Activated gamma-delta T cell treated with anti-CD3 and anti-CD28 coated beads, Interleukin-2, amount 50 U/mL, for 16 hours (primary cell): ENCODE measurements at regions not wholly inside any gene's neighbourhood (a gene's known extent, or its start where the extent isn't known, plus 50 kb on each side); places are given as distances from the start of the nearest gene placed in this dataset.

Experiments used
- DNase-seq: peaks from one replicate; pipeline ENCODE4 v3.0.0-alpha.2; 2020; ENCODE audit warnings: low read depth

DNA sequence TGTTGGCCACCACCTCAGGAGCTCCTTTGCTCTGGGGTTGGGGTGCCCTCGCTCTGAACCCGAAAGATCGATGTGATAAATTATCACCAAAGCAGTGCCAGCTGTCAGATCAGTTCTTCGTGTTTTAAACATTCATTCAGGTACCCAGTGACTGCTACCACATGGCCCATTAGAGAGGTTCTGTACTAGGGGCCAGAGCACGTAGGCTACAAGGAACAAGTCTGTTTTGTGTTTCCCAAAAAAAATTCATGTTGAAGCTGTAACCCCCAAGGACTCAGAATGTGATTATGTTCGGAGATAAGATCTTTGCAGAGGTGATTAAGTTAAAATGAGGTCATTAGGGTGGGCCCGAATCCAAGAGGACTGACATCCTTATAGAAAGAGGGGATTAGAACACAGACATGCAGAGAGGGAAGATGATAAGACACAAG lies 526.9 kb downstream of the NPHP4 start:
- DNase-seq = no peak

DNA sequence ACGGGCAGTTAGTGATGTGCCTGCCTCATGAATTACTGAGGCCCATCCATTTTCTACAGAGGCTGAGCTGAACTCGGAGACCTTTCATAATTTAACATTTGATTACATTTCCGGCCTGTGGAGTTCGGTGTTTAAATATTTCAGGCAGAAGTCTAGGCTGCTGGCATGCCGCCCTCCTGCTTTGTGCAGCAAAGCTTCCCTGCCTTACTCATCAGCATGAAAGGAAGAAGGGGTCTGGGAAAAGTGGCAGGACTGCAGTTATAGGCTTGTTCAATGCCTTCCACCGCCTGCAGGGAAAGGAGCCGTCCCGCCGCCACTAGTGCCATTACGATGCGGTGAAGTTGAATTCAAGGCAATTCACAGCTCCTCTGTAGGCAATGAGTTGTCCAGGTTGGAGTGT lies 527.9 kb downstream of the NPHP4 start:
- no peak for DNase-seq

DNA sequence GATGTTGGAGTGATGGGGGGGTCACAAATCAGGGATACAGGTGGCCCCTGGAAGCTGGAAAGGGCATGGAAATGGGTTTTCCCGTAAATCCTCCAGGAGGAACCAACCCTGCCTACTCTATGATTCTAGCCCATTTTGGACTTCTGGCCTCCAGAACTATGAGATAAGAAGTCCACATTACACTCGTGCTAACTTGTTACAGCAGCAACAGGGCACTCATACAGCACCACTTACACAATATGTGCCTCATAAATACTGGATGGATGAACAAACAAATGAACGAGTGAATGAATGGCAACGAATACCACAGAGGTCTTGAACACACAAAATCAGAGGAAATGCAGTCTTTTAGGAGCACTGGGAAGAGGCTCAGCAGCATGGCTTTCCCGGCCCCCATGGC lies 531.3 kb downstream of the NPHP4 start:
- no peak for DNase-seq

DNA sequence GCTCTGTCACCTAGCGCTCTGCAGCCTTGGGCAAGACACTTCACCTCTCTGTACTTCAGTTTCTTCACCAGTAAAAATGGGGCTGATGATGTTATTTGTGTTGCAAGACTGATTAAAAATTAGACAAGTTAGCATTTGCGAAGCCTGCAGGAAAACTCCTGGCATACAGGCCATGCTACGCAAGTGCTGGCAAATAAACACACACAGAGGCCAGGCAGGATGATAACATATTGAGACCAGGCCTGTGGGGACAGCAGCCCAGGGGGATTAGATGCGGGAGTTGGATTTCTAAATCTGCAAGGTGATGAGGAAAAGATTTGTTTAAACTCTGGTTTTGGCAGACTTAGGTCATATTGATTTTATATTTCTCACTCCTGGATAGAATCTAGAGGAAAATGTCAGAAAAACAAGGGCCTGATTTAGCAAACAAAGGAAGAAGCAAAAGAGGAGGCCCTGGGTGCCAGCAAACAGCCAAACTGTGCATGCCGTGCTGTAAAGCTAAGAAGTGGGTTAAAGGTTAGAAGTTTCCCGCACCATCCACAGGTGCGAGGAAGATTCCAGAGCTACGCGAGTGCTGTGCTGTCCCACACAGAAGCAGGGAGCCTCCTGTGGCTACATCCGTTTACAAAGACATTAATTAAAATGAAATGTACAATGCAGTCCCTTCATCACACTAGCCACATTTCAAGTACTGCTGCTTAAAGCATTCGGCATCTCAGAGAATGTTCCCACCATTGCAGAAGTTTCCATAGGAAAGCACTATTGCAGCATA lies 532.2 kb downstream of the NPHP4 start:
- no peak for DNase-seq

DNA sequence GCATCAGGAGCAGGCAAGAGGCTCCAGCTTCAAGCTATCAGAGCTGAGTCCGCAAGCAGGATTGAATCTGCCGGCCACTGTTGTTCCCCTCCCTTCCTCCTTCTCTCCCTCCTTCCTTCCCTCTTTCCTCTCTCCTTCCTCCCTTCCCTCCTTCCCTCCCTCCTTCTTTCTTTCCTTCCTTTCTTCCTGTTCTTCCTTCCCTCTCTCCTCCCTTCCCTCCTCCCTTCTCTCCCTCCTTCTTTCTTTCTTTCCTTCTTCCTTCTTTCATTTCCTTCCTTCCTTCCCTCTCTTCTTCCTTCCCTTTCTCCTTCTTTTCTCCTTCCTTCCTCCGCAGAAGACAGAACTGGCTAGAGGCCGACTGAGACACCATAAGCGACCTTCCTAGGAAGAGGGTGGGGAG lies 534.0 kb downstream of the NPHP4 start:
- no peak for DNase-seq

DNA sequence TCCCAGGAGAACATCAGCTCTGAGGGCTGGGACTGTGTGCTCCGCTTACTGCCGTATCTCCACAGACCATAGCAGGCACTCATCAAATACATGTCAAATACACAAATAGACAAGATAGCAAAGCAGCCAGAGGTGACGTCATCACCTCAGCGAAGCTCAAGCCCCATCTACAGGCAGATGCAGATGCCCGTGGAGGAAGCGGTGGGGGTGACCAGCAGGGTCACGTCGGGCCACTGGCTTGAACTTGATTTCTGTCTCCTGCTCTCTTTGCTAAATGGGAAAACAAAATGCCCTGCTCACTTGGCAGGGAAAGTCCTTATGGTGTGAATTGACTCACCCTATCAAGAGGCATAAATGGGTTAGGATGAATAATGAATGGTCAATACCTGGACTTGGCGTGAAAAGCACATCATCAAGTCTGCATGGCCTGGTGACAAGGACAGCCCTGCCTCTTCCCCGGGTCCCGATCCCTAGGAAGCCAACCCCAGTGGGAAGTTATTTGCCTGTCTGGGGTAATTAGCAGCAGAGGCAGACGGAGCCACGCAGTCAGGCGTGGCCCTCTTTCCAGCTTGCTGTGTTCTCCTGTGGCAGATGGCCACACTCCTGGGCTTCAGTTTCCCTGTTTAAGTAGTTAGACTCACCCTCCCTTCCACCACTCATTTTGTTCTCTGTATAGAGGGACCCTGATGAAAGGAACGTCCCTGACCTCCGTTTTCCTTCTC lies 536.0 kb downstream of the NPHP4 start:
- no peak for DNase-seq

DNA sequence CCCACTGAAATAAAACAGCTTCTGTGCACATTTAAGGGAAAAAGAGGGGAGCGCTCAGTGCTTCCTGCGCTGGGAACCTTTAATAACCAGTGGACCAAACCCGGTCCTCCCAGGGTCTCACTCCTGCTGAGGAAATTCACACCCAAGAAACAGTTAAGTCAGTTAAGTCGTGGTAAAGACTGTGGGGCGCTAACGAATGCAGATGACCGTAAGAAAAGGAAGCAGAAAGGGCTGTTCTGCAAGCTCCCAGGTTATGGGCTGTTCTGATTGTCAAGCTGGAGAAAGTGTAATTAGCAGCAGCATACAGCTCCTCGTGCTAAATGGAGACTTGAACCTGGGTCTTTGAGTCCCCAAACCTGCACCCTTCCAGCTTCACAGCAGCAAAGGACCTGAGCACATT lies 536.6 kb downstream of the NPHP4 start:
- no peak for DNase-seq

DNA sequence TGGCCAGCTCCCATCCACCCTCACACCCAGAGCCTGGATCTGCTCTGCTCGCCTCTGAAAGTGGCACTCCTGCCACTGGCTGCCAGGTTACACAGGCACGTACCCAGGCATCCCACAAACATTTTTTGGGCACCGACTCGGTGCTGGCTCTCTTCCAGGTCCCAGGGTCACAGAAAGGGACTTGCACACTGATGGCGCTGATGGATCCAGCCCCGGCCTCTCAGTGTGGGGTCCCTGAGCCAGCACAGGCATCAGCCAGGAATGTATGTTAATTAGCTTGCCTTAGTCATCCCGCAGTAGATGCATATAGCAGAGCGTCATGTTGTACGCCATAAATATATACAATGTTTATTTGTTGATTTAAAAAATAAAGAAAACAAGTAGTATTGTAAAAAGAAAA lies 537.2 kb downstream of the NPHP4 start:
- no peak for DNase-seq

DNA sequence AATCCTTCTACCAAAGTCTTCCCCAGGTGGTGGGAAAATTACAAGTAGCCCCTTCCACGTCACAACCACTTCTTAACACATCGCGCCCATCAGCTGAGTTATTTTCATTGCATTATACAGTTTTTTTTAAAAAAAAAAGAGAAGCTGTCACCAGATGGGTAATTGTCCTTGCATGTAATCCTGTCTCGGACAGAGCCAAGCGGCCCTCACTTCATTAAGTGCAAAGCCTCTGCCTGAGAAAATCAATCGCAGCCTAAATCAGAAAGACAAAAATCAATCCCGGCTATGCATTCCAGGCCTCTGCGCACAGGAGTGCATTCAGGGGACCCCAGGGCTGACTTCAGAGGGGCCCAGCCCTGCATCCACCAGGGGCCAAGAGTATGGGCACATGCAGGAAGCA lies 538.9 kb downstream of the NPHP4 start:
- DNase-seq = no peak

DNA sequence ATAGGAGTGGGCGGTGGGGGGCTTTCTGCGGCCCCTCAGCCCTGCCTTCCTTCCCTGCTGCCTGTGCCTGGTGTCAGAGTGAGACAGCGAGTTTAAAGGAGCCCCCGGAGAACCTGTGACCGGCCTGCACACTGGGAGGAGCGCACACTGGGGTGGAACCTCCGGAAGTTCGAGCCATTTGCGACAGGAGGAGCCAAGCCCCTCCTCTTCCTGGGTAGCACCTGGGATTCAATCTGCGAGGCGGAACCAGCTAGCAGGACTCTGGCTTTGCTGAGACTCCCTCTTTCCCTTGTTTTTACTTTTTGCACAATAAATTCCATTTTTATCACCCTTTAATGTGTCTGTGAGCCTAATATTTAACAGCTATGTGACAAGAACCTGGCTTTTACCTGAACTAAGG lies 540.6 kb downstream of the NPHP4 start:
- DNase-seq = no peak

DNA sequence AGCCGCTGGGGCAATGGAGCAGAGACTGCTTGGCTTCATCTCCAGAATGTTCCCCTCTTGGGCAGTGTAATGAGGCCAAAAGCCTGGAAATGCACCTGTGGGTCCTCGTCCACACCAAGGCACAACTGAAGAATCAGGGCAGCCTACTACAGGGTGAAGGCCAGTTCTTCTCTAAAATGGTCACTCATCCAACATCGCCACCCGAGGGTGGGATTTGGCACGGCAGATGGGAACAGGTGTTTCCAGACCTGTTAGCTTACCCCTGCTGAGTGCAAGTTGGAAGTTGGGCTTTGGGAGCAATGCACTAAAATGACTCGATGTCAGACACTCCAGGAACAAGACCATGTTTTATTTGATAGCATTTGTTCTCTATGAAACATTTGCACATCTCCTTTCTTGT lies 543.7 kb downstream of the NPHP4 start:
- peak; percentile 2 for DNase-seq

DNA sequence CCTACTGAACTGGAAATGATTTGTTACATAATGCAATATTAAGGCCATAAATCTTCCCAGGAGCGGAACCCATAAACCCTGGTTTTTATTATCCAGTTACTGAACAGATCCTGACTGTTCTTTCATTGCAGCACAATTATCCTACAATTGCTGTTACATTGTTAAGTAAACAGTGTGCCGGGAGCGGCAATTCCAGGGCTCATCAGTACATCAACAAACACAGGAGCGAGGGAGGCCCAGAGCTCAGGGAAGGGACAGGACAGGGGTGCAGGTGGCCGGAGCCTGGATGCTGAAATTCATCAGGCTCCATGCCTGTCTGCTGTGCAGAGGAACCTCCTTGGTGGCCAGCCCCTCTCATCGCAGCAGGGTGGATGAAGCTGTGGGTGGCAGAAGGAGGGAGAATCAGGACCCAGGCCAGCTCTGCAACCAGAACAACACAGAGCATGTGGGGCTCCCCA lies 544.7 kb downstream of the NPHP4 start:
- DNase-seq = no peak

DNA sequence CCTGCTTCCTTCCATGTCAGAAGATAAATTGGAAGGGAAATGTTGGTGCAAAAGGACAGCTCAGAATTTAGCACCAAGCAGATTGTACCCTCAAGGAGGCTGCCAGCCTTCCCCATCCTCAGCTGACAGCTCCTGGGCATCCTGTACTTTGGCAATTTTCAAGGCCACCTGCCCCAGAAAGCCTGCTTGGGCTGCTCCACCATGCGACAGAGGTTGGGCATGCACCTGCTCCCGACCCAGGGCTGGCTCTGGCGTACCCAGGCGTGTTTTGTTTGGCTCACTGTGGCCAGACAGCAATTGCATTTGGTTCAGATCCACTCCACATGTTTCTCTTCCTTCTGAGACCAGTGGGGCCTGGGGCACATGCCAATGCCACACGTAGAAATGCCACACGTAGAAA lies 547.8 kb downstream of the NPHP4 start:
- no peak for DNase-seq

DNA sequence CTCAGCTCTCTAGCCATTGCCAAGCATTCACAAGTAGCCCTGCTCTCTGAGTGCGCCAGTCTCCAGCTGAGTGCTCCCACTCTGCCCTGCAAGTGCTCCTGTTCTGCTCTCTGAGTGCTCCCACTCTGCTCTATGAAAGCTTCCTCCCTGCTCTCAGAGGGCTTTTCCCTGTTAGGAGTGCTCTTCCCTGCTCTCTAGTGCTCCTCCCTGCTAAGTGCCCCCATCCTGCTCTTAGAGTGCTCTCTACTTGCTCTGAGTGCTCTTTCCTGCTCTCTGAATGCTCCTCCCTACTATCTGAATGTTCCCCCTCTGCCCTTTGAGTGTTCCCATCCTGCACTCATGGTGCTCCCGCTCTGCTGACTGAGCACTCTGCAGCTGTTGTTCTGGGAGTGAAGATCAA lies 555.4 kb downstream of the NPHP4 start:
- no peak for DNase-seq

DNA sequence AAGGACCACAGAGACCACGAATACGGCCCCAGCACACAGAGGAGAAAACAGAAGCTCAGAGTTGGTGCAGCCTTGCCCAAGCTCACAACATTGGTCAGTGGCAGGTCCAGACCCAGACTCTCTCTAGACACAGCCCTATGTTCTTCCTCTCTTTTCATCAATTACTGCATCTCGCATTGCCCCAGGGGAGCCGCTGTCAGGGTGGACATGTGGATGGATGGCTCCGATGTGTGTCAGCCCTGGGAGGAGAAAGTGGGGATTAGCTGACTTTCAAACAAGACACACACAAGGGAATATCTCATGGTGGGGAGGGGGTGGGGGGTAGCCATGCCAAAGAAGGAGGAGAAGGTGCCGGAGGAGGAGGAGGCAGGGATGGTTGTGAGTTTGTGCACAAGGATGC lies 556.8 kb downstream of the NPHP4 start:
- DNase-seq = no peak

DNA sequence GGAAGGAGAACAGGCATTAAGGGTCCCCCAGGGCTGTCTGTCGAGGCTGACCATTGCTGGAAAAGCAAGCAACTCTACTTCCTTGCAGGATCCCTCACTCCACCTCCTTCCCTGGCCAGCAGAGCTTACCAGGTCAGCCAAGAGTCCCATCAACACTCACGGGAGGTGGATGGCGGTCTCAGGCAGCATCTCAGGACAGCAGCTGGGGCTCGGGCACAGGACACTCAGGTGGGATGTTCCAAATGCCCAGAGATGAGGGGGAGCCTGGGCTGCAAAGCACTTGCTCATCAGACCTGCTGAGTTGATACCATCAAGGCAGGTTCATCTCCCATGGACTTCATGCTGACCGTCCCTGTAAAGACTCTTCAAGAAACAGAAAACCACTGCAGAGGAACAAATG lies 559.8 kb downstream of the NPHP4 start:
- DNase-seq = no peak

DNA sequence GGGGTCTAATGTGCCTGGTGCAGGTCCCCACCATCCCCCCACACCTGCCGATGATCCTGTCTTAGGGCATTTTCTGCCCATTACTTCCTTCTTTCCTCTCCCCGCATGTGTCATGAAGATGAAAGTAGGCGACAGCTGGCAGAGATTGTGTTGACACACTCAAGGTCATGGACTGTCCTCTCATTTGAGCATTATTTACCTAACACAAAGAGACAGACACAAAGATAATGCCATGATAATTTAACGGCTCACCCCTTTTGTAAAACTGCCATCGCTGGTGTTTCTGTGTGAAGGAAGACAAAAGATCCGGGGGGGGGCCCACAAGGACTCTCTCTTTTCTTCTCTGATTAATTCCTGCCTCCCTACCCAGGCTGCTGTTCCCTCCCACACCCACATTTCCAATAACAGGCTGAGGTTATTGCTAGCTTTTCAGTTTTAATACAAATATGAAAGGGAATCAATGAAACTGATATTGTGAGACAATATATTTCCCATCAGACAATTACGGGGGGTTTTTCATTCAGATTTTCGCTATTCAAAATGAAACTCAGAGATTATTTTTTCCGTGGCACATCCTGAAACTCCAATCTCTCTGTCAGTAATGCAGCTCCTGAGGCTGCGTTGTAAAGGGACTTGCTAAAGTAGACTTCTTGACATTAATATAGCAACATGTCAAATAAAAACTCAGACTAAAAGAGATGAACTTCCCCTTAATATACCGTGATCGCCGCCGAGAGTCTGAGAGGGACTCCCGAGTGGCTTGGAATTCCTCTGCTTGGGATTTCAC lies 561.1 kb downstream of the NPHP4 start:
- DNase-seq = no peak

DNA sequence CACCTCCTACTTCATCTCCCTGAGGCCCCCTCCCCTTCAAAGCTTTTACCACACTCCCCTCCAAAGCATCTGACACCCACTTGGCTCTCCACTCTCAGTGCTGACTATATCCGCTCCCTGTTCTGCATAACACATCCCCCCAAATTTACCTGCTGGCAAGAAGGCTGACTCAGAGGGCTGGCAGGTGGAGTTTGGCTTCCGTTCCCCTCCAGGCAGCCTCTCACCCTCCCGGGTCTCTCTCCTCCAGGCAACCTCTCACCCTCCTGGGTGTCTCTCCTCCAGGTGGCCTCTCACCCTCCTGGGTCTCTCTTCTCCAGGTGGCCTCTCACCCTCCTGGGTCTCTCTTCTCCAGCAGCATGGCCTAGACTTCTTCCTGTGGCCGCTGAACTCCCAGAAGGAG lies 562.1 kb downstream of the NPHP4 start:
- no peak for DNase-seq

DNA sequence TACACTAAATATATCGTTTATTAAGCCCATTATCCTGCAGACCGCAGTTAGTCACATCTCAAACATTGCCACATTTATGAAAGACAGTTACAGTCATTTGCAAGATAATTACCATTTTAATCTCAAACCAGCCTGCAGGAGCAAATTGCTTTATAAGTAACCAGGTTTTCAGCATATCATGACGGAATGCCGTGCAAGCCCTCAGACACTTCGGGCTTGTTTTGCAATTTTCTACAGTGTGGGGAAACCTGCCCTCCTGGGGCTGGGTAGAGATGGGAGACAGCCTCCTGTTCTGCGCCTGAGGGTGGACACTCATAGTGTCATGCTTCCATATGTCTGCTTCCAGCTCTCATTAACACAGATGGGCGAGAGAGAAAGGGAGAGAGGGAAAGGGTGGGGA lies 563.9 kb downstream of the NPHP4 start:
- no peak for DNase-seq

DNA sequence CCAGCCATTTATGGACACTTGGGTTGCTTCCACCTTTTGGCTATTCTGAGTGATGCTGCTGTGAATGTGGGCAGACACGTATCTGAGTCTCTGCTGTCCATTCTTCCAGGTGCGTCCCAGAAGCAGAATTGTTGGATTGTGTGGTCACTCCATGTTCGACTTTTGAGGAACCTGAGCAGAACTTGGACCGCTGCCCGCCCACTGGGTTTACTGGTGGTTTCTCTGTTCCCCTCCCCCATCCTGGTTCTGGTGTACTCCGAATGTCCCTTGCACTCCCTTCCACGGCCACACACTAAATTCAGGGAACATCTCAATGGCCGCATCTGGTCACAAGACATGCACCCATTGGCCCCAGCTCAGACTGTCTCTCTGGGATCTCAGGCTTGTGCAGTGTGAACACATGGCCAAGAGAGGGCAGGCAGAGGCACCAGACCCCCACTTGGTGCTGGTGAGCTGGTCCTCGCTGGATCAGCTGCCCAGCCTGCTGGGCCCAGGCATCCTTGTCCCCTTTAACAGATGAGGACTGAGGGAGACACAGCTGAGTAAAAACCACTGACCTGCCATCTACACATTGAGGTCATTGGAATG lies 565.1 kb downstream of the NPHP4 start:
- no peak for DNase-seq

DNA sequence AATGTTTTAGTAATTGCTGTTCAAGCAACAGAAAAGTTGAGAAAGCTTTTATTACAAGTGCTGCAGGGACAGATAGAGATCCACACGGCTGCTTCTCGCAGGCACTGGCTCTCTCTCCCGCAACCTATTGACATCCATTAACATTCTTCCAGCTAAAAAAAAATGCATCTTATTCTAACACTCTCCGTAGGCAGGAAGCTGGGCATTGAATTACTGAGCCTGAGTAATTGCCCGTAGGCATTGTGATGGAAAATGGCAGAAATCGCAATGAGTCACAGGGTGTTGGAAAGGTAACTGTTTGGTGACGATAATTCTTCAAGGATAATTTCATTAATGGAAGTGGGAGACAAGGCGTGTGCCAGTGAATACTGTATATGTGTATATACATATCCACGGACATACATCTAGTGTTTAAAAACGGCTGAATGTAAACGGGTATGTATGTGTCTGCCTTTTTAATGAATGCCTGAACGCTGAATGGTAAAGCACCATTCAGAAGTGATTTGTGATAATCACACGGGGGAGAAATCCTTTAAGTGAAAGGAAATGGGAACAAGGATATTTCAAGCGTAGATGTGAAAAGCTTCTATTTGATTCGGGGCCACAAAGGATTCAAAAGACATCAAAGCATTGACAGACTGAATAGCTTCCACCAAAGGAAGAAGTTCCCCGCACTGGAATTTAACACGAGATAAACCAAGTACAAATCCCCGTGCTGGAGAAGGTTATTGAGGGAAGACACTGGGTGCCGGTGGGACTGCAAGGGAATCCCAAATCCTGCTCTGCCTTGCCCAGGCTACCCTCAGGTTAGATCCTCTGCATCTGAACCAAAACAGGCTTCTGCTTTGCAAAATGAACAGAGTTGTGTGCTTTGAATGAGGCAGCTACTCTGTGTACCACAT lies 567.2 kb downstream of the NPHP4 start:
- no peak for DNase-seq
